Uterus (tissue), 2 donors: ENCODE measurements at regions not wholly inside any gene's neighbourhood (a gene's known extent, or its start where the extent isn't known, plus 50 kb on each side); places are given as distances from the start of the nearest gene placed in this dataset.

ENCODE experiments used
- CTCF ChIP-seq, 4 experiments: fragments of 200-600 bp in 2 of 4; fragments of 450-650 bp in 2 of 4; sonication (generic) in 2 of 4; IDR thresholded peaks; one replicate each; pipeline ENCODE4 v1.5.1; 2016 to 2019; ENCODE audit warnings: antibody characterized with exemption in 4 of 4, mild to moderate bottlenecking in 2 of 4, moderate library complexity in 1 of 4
- POLR2A ChIP-seq, 2 donors: fragments of 450-650 bp; IDR thresholded peaks; one replicate each; pipeline ENCODE4 v1.6.1; 2016; ENCODE audit warnings: antibody characterized with exemption in 2 of 2, mild to moderate bottlenecking in 1 of 2, moderate library complexity in 1 of 2

- TF ChIP-seq CTCF (IDR thresholded peaks at IDR 0.05), result no peak
- TF ChIP-seq POLR2A (IDR thresholded peaks at IDR 0.05), result no peak
These were observed 520.7 kb downstream of the TRHDE start for GRCh38 chr12:72792889-72793288.
